HG03135 (cell line): ENCODE measurements at regions not wholly inside any gene's neighbourhood (a gene's known extent, or its start where the extent isn't known, plus 50 kb on each side); places are given as distances from the start of the nearest gene placed in this dataset.
"Not testable (repeated sequence)": the region's sequence is repeated elsewhere in the genome, so short reads cannot be mapped to it uniquely, and the experiment has no call there.

Experiments used
- ATAC-seq: cut with Tn5 transposase; IDR thresholded peaks from one replicate; pipeline ENCODE4 v1.9.1; 2021; ENCODE audit warnings: mild to moderate bottlenecking, moderate library complexity; ENCODE audit not compliant: unreplicated experiment

DNA sequence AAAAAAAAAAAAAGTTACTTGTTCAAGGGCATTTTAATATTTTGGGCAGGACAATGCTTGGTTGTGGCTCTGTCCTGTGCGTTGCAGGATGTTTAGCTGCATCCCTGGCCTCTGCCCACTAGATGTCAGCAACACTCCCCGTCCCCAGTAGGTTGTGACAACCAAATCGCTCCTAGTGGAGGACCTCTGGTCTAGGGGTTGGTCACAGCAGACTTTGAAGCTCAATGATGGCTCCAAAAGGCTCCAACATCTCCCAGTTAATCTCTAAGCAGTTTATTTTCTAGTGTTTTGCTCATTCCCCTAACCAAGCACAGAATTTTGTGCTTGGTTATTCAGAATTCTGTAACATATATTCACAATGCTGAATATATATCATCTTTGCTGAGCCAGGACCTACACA lies 67.0 kb downstream of the CHRNA1 start:
- peak; percentile 88 for ATAC-seq

DNA sequence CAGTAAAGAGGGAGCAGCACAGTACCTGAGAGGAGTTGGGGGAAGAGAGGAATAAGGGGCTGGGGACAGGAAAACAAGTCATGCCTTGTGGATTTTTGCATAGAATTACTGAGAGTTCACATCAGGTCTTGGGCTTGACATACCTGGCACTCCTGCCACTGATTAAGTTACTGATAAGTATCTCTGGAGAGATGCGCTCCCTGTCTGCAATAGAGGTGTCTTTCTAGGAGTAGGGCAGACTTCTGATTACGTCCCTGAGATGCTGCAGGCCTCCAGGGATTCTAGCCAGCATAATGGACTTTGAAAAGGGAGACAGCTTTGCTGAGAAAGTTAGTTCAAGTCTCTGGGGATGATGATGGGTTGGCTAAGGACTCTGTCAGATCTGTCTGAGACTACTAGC lies 69.4 kb downstream of the CHRNA1 start:
- ATAC-seq: no peak

DNA sequence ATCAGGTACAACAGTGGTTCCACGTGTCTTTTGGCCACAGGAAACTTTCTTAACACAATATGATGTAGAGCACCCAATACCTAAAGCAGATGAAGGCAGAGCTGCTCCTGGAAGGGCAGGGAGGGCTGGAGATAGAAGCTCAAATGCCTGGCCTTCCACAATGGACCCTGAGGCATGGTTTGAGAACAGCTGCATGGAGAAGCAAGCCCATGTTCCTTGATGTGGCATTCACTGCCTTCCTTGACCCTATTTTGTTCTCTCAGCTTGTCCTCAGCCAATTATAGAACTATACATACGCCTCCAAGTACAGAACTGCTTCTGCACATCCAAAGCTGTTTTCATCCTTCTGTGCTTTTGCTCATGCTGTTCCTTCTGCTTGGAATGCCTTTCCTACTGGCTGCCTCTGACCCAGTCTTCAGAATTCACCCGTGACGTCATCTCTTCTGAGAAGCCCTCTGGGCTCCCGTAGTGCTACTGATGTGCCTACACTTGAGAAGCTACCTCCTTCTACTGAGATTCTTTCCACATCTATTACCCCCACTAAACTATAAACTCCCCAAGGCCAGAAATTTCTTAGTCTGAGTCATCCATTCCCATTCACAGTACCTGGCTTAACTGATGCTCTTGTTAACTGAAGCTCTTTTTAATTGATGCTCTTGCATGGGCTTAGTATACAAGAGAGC lies 69.9 kb downstream of the CHRNA1 start:
- ATAC-seq: no peak

DNA sequence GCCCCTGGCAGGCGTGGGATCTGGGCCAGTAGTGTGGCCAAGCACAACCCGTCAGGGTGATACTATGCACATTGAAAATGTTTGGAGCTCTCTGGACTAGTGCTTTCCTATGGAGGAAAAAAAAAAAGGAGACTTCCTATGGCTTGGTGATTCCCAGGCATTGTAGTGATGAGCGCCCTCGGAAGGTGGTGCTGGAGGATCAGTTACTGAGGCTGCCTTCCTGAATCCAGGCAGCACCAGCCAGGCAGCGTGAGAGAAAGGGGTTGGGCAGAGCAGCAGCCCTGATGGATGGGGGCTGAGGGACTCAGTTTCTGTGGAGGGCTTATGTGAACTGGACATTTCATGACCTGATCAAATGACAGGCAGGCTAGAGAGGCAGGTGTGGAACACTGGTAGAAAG lies 70.9 kb downstream of the CHRNA1 start:
- no peak for ATAC-seq

DNA sequence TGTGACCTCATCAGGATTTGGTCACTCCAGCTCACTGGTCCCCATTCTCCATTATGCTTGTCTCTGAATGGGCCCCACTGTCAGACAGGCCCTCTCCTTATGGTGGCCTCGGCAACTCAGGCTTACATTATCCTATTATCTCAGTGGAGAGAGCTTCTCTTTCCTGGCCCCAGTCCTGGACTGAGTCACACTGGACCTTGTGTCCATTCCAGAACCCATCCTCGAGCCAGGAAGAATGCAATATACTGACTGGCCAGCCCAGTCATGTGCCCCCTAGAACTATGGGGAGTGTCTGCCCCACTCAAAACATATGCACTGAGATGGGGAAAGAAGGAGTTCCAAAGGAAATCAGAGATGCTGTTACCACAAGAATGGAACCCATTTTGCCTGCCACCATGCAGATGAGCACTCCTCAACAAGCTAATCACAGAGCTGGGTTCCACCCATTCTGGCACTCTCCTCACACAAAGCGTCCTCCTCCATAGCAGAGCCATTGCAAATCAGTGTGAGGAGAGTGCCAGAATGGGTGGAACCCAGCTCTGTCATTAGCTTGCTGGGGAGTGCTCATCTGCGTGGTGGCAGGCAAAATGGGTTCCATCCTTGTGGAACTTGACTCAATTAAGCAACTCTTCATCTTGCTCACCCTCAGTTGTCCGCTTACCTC lies 71.9 kb downstream of the CHRNA1 start:
- no peak for ATAC-seq

DNA sequence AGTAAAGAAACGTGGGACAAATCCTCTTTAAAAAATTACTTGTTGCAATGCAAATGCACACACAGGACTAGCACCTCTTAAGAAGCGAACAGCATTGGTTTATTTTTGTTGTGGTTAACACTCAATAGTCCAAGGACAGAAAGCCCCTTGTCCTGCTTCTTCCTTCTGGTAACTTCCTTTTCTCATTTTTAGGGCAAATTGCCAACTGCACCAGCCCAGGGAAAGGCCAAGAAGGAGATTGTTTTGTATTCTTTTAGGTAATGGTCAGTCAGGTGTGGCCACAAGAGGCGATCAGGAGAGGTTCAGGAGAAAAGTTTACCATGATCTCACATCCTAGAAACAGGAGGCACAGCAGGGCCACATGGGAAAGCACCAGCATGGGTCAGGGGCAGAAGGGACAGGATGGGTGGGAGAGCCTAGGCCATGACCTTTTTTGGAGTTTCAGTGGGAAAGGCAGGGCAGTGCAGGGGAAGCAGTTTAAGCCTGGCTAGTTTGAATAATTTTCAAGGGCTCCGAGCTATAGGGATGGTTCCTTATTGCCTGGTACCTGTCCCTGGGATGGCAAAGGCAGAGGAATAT lies 73.0 kb downstream of the CHRNA1 start:
- ATAC-seq: no peak

DNA sequence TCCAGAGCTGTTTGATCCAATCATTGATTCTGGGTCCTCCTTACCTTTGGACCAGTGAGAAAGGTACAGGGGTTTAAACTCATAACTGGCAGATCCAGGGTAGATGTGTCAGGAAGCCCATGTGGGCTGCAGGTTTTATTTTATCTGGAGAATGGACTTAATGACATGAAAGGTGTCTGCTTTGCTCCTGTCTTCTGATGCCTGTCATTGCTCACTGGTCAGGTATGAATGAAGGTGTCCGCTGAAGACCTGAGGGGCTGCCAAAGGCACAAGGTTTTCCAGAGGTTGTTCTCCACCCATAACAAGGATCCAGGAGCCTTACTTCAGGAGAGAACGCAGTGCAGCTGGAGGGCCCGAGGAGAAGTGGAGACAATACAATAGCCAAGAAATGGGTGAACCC lies 74.2 kb downstream of the CHRNA1 start:
- ATAC-seq: no peak

DNA sequence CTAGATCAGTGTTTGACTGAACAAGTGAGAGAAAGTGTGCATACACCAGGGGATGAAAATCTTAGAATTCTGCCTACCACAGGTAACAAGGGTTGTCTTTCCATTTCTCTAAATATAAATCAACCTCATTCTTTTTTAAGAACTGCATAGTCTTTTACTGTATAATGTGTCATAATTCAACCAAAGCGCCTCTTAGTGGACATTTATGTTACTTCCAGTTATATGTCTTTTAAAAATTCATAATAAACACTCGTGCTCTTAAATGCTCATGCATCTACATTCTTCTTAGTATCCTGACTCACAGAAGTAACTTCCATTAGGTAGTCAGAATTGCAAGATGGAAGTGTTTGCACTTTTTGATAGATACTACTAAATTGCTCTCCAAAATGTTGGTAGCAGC lies 76.2 kb downstream of the CHRNA1 start:
- ATAC-seq: no peak

DNA sequence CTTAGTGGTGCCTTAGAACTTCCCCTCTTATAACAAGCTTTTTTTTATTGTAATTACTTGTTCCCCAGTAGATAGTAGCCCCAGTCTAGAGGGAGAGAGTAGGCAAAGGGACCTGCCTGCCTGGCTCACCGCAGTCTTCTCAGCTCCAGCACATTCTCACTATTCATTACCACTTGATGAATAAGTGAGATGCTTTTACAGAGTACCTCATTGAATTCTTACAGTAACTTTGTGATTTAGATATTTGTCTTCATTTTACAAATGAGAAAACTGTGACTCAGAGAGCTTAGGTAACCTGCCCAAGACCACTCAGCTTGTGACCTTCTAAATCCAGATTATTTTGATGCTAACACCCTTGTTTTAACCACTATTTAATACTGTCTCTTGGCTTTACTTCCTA lies 77.8 kb downstream of the CHRNA1 start:
- no peak for ATAC-seq

DNA sequence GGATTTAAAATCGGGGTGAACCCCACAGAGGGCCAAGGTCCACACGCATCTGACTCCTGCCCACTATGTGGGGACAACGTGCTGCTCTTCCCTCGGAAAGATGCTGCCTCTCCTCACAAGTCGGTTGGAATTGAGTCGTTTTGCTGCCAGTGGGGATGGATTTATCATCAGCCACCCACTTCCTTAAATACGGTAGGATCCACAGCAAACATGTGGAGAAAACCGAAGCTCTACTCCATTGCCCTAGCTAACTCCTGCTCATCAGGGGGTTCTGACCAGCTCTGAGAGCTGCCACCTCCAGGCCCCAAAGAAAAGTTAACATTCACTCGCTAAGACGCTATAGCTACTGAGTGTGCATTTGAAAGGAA lies 80.9 kb downstream of the CHRNA1 start:
- no peak for ATAC-seq

DNA sequence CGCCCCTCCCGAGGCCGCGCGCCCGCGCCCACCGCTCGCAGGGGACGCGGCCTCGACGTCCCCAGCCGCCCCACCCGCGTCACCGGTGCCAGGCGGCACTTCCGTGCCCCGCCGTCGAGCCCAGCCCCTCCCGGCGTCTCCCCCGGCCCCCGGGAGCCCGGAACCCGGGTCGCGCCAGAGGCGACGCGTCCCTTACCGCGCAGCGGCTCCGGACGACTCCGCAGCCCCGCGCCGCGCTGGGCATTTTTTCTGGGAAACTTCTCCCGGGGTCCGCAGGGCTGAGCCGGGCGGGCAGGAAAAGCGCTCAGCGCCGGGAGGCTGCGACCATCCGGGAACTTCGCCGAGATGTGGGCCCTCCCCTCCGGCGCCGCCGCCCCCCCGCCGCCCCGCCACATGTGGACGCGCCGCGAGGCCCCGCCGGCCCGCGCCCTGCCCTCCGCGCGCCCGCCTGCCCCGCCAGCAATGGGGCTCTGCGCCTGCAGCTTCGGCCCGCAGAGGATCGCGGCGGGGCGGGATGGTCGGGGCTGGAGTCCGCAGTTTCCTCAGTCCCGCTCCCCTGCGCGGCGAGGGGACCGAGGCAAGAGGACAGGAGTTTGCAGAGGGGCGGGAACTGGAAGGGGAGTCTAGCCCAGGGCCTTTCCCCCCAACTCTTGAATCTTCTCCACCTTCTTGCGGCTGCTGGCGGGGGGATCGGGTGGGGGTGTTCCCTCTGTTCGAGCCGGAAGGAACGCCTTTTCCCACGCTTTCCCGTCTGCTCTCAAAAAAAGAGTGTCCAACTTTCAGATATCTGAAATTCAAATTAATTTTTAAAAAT lies 81.5 kb downstream of the CHRNA1 start:
- ATAC-seq: peak; percentile 46

DNA sequence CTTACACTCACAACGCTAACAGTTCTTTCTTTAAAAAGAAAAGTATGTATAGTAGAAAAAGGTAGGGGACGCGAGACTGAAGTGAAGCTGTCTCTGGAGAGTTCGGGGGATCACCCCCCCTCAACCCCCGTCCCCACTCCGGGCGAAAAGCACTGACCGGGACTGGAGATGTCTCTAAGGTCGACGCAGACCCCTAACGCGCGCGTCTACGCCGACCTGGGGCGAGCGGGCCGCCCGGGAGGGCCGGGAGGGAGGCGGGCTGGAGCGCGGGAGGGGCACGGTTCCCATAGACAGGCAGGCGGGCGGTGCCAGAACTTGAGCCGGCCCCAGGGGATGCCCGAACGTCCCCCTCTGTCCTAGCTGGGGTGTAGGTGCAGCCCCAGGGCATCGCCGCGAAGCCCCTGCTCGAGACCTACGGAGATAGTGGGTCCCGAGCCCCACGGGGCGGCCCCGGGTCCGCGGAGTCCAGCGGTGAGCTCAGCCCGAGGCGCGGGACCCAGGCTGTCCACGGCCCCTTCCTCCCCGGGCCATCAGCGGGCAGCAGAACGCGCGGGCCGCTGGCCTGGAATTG lies 82.2 kb downstream of the CHRNA1 start:
- ATAC-seq: peak; percentile 35

DNA sequence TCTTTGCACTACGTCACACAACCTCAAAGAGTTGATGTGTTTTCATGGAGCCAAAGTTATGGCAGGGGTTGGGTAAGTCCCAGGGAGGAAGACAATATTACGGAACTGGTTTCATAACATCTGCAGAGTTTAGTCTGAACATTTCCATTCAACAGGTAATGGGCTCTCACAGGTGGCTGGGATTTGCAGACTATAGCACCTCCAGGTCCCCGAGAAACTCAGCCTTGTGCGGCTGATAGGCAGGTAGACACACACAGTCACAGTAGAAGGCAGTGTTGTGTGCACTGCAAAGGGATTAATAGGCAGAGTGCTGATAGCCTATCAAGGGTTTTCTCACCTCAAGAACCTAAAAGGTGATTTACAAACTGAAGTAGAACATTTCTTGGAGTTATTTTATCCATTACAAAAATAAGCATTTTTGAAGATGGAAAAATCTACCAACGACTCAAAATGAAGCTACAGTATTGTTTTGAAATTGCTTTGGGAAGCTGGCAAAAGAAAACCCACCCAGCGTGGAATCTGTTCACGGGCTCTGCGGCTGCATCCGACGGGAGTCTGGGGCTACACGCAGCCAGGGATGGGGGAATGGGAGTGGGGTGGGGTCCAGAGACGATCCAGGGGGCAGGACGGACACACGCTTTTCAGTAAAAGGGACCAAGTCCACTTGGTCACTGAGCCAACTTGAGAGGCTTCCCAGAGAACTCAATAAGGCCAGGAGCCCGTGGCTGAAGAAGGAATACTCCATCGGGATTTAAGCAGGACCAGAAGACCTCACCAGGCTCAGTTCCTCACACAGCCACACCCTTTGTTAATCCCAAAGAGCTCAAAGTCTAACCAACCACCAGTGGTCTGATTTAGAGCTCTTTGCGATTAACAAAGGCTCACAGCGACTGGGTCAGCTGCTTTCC lies 82.9 kb downstream of the CHRNA1 start:
- no peak for ATAC-seq

DNA sequence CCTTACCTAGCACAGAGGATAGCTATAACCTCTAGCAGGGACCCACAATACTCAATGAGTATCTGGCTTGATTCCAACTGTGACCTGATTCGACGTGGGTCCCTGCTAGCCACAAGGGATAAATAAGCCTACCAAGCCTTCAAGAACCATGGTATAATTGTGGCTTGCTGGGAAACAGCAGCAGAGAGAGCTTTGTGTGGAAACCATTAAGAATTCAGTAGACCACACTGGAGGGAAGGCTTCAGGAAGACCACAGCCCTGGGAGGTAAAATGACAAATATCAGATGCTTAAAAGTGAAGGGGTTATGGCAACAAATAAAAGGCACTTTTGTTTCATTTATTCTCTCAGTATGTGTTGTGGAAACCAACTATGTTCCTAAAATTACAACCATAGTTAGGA lies 82.6 kb upstream of the WIPF1 start:
- no peak for ATAC-seq

DNA sequence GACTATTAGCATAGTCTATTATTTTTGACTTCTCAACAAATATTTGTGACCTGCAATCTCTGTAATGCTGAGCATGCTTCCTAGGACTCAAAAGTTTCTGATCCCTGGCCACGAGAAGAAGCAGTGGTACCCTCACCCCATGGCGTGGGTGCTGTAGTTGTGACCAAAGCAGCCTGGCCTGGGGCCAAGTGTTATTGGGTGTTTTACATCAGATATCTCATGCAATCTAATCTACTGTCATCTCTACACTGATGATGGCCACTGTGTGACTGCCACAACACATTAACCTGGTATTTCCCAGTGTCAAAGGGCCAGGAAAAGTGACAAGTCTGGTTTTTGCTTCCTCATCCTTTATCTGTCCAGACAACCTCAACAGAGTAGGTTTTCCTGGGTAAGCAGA lies 80.8 kb upstream of the WIPF1 start:
- no peak for ATAC-seq

DNA sequence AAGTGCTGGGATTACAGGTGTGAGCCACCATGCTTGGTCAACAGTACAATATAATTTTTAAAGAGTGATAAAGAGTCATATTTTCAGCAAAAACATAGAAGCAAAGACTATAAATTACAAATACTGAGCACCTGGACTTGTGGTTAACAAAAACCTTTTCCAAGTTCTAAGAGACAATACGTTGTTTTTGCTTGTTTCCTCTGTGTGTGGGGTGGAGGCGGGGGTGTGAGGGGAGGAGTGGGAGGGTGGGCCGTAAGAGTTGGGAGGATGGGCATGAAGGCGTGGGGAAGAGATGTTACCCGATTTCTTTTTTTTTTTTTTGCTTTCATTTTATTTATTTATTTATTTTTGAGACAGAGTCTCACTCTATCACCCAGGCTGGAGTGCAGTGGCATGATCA lies 78.0 kb upstream of the WIPF1 start:
- ATAC-seq: no peak

DNA sequence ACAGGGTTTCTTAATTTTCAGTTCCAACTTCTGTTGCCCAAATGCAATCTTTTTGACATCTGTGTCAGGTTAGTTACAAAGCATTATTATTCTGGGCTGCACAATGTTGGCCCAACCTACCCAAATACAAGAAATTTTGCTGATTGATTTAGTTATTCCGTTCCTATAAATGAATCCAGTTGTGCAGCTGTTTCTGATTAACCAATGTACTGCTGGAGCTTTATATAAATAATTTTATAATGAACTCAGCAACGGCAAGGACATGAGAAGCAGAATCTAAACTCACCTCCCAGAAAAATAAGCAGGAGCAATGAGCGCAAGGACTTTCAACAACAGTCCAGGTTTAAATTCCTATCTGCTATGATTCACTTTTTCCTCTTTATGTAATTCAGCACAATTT lies 76.3 kb upstream of the WIPF1 start:
- no peak for ATAC-seq

DNA sequence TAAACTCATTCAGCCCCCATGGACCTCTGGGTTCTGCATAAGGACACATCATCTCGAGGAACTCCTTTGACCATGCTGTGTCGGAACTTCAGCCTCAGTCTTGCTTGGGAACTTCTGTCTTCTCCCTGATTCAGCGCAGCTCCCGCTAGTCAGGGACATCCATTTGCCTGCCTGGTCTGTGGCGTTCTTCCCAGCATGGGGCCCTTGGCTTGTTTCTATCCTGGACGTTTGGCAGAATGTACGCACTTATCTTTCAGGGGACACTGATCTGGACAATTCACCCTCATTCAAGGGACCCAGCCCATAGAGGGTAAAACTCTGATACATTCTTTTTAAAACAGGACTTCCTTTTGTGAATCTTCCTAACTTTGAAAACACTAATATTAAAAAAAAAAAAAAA lies 75.8 kb upstream of the WIPF1 start:
- ATAC-seq: no peak

DNA sequence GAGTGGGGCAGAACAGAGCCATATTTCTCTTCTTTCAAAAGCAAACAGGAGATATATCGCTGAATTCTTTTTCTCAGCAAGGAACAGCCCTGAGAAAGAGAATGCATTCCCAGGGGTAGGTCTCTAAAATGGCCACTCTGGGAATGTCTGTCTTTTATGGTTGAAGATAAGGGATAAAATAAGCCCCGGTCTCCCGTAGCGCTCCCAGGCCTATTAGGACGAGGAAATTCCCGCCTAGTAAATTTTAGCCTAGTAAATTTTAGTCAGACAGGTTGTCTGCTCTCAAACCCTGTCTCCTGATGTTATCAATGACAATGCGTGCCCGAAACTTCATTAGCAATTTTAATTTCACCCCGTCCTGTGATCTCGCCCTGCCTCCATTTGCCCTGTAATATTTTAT lies 73.9 kb upstream of the WIPF1 start:
- ATAC-seq: not testable (repeated sequence)

DNA sequence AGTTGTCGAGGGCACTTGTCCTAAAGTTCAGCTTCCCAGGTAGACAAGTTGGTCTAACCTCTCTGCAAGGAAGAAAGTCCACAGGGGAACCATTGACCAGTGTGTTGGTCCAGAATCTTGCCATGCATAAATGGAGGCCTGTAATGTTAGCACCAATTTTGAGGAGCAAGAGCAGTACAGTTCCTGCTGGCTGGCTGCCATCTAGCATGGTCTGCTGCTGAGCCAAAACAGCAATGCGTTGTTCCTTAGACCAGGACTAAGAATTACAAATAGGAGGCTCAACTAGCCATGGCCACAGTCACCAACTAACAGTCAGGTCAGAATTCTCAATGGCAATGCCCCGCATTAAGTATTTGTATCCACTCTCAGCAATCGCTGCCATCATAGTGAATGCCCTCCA lies 72.8 kb upstream of the WIPF1 start:
- no peak for ATAC-seq
